Nucleus accumbens (tissue), 56 donors: ENCODE measurements at regions not wholly inside any gene's neighbourhood (a gene's known extent, or its start where the extent isn't known, plus 50 kb on each side); places are given as distances from the start of the nearest gene placed in this dataset.
"Not testable (repeated sequence)": the region's sequence is repeated elsewhere in the genome, so short reads cannot be mapped to it uniquely, and the experiment has no call there.

Experiments used
- DNase-seq, 56 donors: peaks; one replicate each; lab custom pipeline; 2025; lab: John Stamatoyannopoulos, UW

- DNase-seq, result no peak
These were observed 141.3 kb downstream of the EMP1 start for GRCh38 chr12:13337791-13338190.

- no peak for DNase-seq
These were observed 139.7 kb downstream of the EMP1 start for GRCh38 chr12:13336216-13336615.

- no peak for DNase-seq
These were observed 132.0 kb downstream of the EMP1 start for GRCh38 chr12:13328535-13328934.

GRCh38 chr12:13326076-13326475, 129.6 kb downstream of the EMP1 start:
- no peak for DNase-seq

- DNase-seq, result not testable (repeated sequence)
These were observed 128.5 kb downstream of the EMP1 start for GRCh38 chr12:13325037-13325436.

GRCh38 chr12:13318231-13319015, 121.9 kb downstream of the EMP1 start:
- DNase-seq, result no peak

GRCh38 chr12:13316587-13317246, 120.2 kb downstream of the EMP1 start:
- DNase-seq, result no peak

- no peak for DNase-seq
These were observed 117.4 kb downstream of the EMP1 start for GRCh38 chr12:13313886-13314285.

- no peak for DNase-seq
These were observed 115.0 kb downstream of the EMP1 start for GRCh38 chr12:13311551-13311950.

GRCh38 chr12:13307143-13307816, 110.8 kb downstream of the EMP1 start:
- no peak for DNase-seq

- DNase-seq, result no peak
These were observed 108.4 kb downstream of the EMP1 start for GRCh38 chr12:13304924-13305323.

- DNase-seq, result no peak
These were observed 102.9 kb downstream of the EMP1 start for GRCh38 chr12:13299457-13299856.

- DNase-seq, result no peak
These were observed 96.6 kb downstream of the EMP1 start for GRCh38 chr12:13293096-13293495.

GRCh38 chr12:13289653-13290289, 93.2 kb downstream of the EMP1 start:
- no peak for DNase-seq

- DNase-seq, result no peak
These were observed 92.6 kb downstream of the EMP1 start for GRCh38 chr12:13288937-13289652.

- DNase-seq, result no peak
These were observed 92.0 kb downstream of the EMP1 start for GRCh38 chr12:13288501-13288900.

- DNase-seq, result no peak
These were observed 87.3 kb downstream of the EMP1 start for GRCh38 chr12:13283867-13284266.

GRCh38 chr12:13282861-13283260, 86.3 kb downstream of the EMP1 start:
- no peak for DNase-seq

GRCh38 chr12:13278249-13278787, 81.8 kb downstream of the EMP1 start:
- peak in 48 of 56 donors; percentile 5 to 80 (median 38) for DNase-seq

- DNase-seq, result no peak
These were observed 80.8 kb downstream of the EMP1 start for GRCh38 chr12:13277293-13277692.
